Karpas-422 (cell line): ENCODE measurements at regions not wholly inside any gene's neighbourhood (a gene's known extent, or its start where the extent isn't known, plus 50 kb on each side); places are given as distances from the start of the nearest gene placed in this dataset.

ENCODE experiments used
- DNase-seq: peaks from one replicate; pipeline ENCODE4 v3.0.0-alpha.2; 2015
- H2AFZ ChIP-seq: fragments of 200-600 bp; sonication (generic); 2 replicates; pipeline ENCODE4 v1.6.1; 2014; ENCODE audit warnings: antibody characterized with exemption, low read length, mixed read lengths
- H3K27ac ChIP-seq: fragments of 200-600 bp; sonication (generic); 2 replicates; pipeline ENCODE4 v1.5.1; 2014; ENCODE audit warnings: mild to moderate bottlenecking, low read length, moderate library complexity
- H3K27me3 ChIP-seq: fragments of 200-600 bp; sonication (generic); 2 replicates; pipeline ENCODE4 v1.6.1; 2014; ENCODE audit warnings: low read length, mixed read lengths
- H3K36me3 ChIP-seq: fragments of 200-600 bp; sonication (generic); 2 replicates; pipeline ENCODE4 v1.6.1; 2014; ENCODE audit warnings: low read length, mixed read lengths; ENCODE audit not compliant: insufficient read depth
- H3K4me1 ChIP-seq: fragments of 200-600 bp; sonication (generic); 2 replicates; pipeline ENCODE4 v1.6.1; 2014; ENCODE audit warnings: mild to moderate bottlenecking, low read length, mixed read lengths
- H3K4me2 ChIP-seq: fragments of 200-600 bp; sonication (generic); 2 replicates; pipeline ENCODE4 v1.6.1; 2014; ENCODE audit warnings: low read length, low read depth, mild to moderate bottlenecking; ENCODE audit not compliant: poor library complexity, severe bottlenecking
- H3K4me3 ChIP-seq: fragments of 200-600 bp; sonication (generic); 2 replicates; pipeline ENCODE4 v1.5.1; 2014; ENCODE audit warnings: mild to moderate bottlenecking, antibody characterized with exemption, low read length, mixed read lengths
- H3K79me2 ChIP-seq: fragments of 200-600 bp; sonication (generic); 2 replicates; pipeline ENCODE4 v1.6.1; 2014; ENCODE audit warnings: mild to moderate bottlenecking, low read length, mixed read lengths
- H3K9ac ChIP-seq: fragments of 200-600 bp; sonication (generic); 2 replicates; pipeline ENCODE4 v1.6.0; 2014; ENCODE audit warnings: low read length
- H3K9me2 ChIP-seq: fragments of 200-600 bp; sonication (generic), shearing (Covaris generic); replicated peaks from 2 replicates; pipeline ENCODE4 v1.6.0; 2014; ENCODE audit warnings: mild to moderate bottlenecking, low read length, moderate library complexity; ENCODE audit not compliant: insufficient read depth
- H3K9me3 ChIP-seq: fragments of 300-700, 200-600 bp; sonication (generic); 2 replicates; pipeline ENCODE4 v1.6.1; 2014; ENCODE audit warnings: low read length, mixed read lengths
- H4K20me1 ChIP-seq: fragments of 200-600 bp; sonication (generic); 2 replicates; pipeline ENCODE4 v1.6.1; 2014; ENCODE audit warnings: mild to moderate bottlenecking, antibody characterized with exemption, low read length, low read depth; ENCODE audit not compliant: insufficient read depth

- Histone ChIP-seq H4K20me1 (no peaks in the 10 kb centered on the region), H3K9me2 (no peaks in the 10 kb centered on the region), H3K36me3 (no peaks in the 10 kb centered on the region), H3K4me3 (no peak overlapping the region), H3K27me3 (no peaks in the 10 kb centered on the region), H3K79me2 (no peaks in the 10 kb centered on the region), H3K4me1 (no peaks in the 10 kb centered on the region), H2AFZ (no peak overlapping the region), H3K9ac (no peak overlapping the region), H3K9me3 (peaks cover 45% of the 10 kb centered on the region), H3K4me2 (no peak overlapping the region), H3K27ac (no peak overlapping the region)
- peak; percentile 53 for DNase-seq
Observed at GRCh38 chr20:7094438-7094997, 327.0 kb downstream of the BMP2 start.

- H3K9me3 ChIP-seq: peaks cover 4% of the 10 kb centered on the region; the same call in 1 of the 2 replicates
Observed at GRCh38 chr20:7106910-7107309, 339.4 kb downstream of the BMP2 start.

DNA sequence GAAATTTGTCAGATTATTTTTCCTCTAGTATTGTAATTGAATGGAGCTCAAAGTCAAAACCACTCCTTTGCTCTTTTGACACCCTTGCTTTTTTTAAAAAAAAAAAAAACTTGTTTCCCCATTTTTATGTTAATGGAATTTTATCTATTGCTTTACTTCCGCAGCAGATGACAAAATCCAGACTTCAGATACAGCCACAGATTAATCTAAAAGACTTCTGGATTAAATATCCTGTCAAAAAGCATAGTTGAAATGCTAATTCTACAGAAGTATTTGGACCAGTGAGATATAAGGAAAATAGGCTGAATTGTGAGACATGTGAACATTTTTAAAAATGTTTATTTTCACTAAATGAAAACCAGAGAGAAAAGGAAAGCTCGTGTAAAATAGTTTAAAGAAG is 341.4 kb downstream of the BMP2 start:
- Histone ChIP-seq H4K20me1 (no peaks in the 10 kb centered on the region), H3K4me2 (no peak overlapping the region), H2AFZ (no peak overlapping the region), H3K79me2 (no peaks in the 10 kb centered on the region), H3K36me3 (no peaks in the 10 kb centered on the region), H3K27me3 (no peaks in the 10 kb centered on the region), H3K9me2 (no peaks in the 10 kb centered on the region; the same call in 1 of the 2 replicates), H3K27ac (no peak overlapping the region), H3K9me3 (peaks cover 4% of the 10 kb centered on the region; the same call in 1 of the 2 replicates), H3K4me1 (no peaks in the 10 kb centered on the region), H3K4me3 (no peak overlapping the region), H3K9ac (no peak overlapping the region)
- DNase-seq: no peak

More at GRCh38 chr20:7106910-7107309, 339.4 kb downstream of the BMP2 start:
- Histone ChIP-seq H3K4me1 (no peaks in the 10 kb centered on the region), H3K27ac (no peak overlapping the region), H3K36me3 (no peaks in the 10 kb centered on the region), H3K4me3 (no peak overlapping the region), H3K27me3 (no peaks in the 10 kb centered on the region), H3K79me2 (no peaks in the 10 kb centered on the region), H4K20me1 (no peaks in the 10 kb centered on the region), H2AFZ (no peak overlapping the region), H3K9ac (no peak overlapping the region), H3K9me2 (no peaks in the 10 kb centered on the region; the same call in 1 of the 2 replicates), H3K4me2 (no peak overlapping the region)
- no peak for DNase-seq

DNA sequence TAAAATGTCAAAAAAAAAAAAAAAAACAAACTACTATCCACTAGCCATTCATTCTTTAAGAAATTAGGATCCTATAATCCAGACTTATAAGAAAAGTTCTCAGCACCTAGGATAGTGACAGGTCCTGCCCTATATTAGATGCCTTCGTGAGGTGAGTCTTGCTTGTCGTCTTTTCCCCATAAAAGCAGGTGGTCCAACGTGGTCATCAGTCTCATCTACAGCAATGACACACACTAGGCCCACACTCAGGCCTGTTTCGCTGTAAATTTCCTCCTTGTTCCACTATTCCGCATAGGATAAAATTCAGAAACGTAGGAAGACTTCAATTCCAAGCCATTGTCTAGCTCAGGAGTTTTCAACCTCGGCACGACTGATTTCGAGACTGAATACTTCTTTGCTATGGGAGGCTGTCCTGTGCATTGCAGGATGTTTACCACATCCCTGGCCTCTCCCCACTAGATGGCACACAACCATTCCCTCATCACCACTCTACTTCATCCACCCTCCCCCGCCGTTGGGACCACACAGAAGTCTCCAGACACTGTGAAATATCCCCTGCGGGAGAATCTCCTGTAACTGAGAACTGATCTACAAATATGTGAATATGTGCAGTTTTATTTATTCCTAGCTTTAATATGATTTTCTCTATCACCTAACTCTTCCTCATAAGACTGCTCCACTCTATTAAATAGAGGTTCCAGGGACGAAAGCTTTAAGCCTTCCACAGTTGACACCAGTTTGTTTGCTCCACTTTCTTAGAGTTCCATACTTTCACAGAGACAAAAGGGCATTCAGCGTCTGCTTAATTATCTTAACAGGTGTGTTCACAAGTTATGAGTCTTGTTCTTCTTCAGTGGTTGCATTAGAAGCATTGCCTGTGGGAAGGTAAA is 346.3 kb downstream of the BMP2 start:
- Histone ChIP-seq H3K27ac (no peak overlapping the region), H3K27me3 (no peaks in the 10 kb centered on the region), H3K36me3 (no peaks in the 10 kb centered on the region), H3K4me2 (no peak overlapping the region), H3K9ac (no peak overlapping the region), H2AFZ (no peak overlapping the region), H3K9me2 (no peaks in the 10 kb centered on the region; the same call in 1 of the 2 replicates), H3K9me3 (peaks cover 7% of the 10 kb centered on the region; the same call in 1 of the 2 replicates), H3K4me3 (no peak overlapping the region), H3K4me1 (no peaks in the 10 kb centered on the region), H4K20me1 (no peaks in the 10 kb centered on the region), H3K79me2 (no peaks in the 10 kb centered on the region)
- DNase-seq: peak; percentile 43

DNA sequence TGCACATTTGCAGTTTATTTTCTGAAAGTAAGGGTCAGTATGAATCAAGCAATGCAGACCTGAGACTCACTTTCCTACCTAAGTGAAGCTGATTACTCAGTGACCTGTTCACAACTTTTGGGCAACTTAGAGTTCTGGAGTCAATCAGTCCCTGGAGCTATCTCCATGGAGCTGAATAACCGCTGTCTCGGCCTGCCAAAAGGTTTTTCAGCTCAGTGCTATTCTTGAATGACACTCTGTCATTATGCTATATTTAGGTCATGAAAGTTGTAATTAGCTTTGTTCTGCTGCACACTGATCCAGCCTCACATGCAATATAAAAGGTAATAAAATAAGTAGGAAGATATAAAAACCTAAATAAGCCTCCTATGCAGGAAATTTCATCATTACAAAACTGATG is 356.0 kb downstream of the BMP2 start:
- Histone ChIP-seq H3K36me3 (no peaks in the 10 kb centered on the region), H3K9ac (no peak overlapping the region), H3K9me3 (0 out of 2 replicates have a peak, but pooled peaks cover 5% of the 10 kb centered on the region), H4K20me1 (no peaks in the 10 kb centered on the region), H3K79me2 (no peaks in the 10 kb centered on the region), H3K4me3 (no peak overlapping the region), H3K9me2 (no peaks in the 10 kb centered on the region), H2AFZ (no peak overlapping the region), H3K27ac (no peak overlapping the region), H3K4me2 (no peak overlapping the region), H3K27me3 (no peaks in the 10 kb centered on the region), H3K4me1 (no peaks in the 10 kb centered on the region)
- no peak for DNase-seq

DNA sequence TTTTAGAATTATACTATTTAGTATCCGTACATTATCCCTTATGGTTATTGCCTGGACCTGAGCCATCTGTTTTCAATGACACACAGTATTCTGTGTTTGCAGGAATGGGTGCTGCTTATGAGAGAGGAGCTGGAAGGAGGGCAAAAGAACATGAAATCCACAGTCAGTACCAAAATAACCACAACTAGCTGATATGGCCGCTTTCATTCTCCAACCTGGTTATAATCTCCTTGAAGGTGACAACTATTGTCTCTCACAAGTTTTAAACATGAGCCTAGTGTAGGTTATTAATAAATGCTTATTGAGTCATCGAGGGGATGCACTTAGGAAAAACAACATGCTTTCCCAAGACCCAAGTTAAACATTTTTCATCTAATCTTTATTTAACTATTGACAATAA is 356.6 kb downstream of the BMP2 start:
- H2AFZ ChIP-seq: no peak overlapping the region
- no peaks in the 10 kb centered on the region for H4K20me1 ChIP-seq
- no peak overlapping the region for H3K9ac ChIP-seq
- no peaks in the 10 kb centered on the region for H3K9me2 ChIP-seq
- no peak overlapping the region for H3K4me2 ChIP-seq
- H3K27me3 ChIP-seq: no peaks in the 10 kb centered on the region
- H3K36me3 ChIP-seq: no peaks in the 10 kb centered on the region
- no peak overlapping the region for H3K4me3 ChIP-seq
- H3K9me3 ChIP-seq: 0 out of 2 replicates have a peak, but pooled peaks cover 5% of the 10 kb centered on the region
- no peaks in the 10 kb centered on the region for H3K4me1 ChIP-seq
- no peak overlapping the region for H3K27ac ChIP-seq
- no peak for DNase-seq
- no peaks in the 10 kb centered on the region for H3K79me2 ChIP-seq

GRCh38 chr20:7136886-7137285 is 369.4 kb downstream of the BMP2 start:
- Histone ChIP-seq H2AFZ (no peak overlapping the region), H3K4me1 (no peaks in the 10 kb centered on the region), H3K36me3 (no peaks in the 10 kb centered on the region), H3K4me2 (no peak overlapping the region), H3K27me3 (no peaks in the 10 kb centered on the region), H3K9ac (no peak overlapping the region), H3K4me3 (no peak overlapping the region), H3K79me2 (no peaks in the 10 kb centered on the region), H4K20me1 (no peaks in the 10 kb centered on the region), H3K9me2 (no peaks in the 10 kb centered on the region), H3K27ac (no peak overlapping the region), H3K9me3 (peaks cover 13% of the 10 kb centered on the region)
- no peak for DNase-seq

GRCh38 chr20:7137395-7138151 is 370.1 kb downstream of the BMP2 start:
- H3K4me3 ChIP-seq: no peak overlapping the region
- DNase-seq: no peak
- no peak overlapping the region for H3K4me2 ChIP-seq
- no peak overlapping the region for H3K9ac ChIP-seq
- no peaks in the 10 kb centered on the region for H3K36me3 ChIP-seq
- H3K9me2 ChIP-seq: no peaks in the 10 kb centered on the region
- no peaks in the 10 kb centered on the region for H3K79me2 ChIP-seq
- no peaks in the 10 kb centered on the region for H4K20me1 ChIP-seq
- no peak overlapping the region for H2AFZ ChIP-seq
- no peaks in the 10 kb centered on the region for H3K4me1 ChIP-seq
- no peak overlapping the region for H3K27ac ChIP-seq
- H3K27me3 ChIP-seq: no peaks in the 10 kb centered on the region
- H3K9me3 ChIP-seq: peaks cover 13% of the 10 kb centered on the region
